SK-N-SH (cell line): ENCODE measurements at regions not wholly inside any gene's neighbourhood (a gene's known extent, or its start where the extent isn't known, plus 50 kb on each side); places are given as distances from the start of the nearest gene placed in this dataset.

Source experiments
- CTCF ChIA-PET: fragments of 300-600, 350-600 bp; formaldehyde crosslinking; extraction: SDS; loops from one replicate; lab custom pipeline; 2021; lab: Yijun Ruan, JAX
- POLR2A ChIA-PET: fragments of 350-600 bp; sonication (Branson Sonifier 250); formaldehyde crosslinking; extraction: SDS; loops from one replicate; lab custom pipeline; 2020; ENCODE audit warnings: antibody characterized with exemption, inconsistent platforms; lab: Yijun Ruan, JAX
- DNase-seq: peaks from one replicate; pipeline ENCODE4 v3.0.0; 2012
- H2AFZ ChIP-seq: fragments of 200-600 bp; sonication (generic); 2 replicates; pipeline ENCODE4 v1.8.1; 2016; ENCODE audit warnings: antibody characterized with exemption, mild to moderate bottlenecking, low read depth
- H3F3A ChIP-seq: fragments of 200-600 bp; sonication (generic); replicated peaks from 2 replicates; pipeline ENCODE3; 2016; ENCODE audit warnings: antibody characterized with exemption, mild to moderate bottlenecking; ENCODE audit not compliant: insufficient read depth
- H3K27ac ChIP-seq, 2 experiments: fragments of 200-500 bp in 1 of 2; fragments of 200-600 bp in 1 of 2; sonication (Bioruptor generic) in 1 of 2; sonication (generic), shearing (Covaris generic) in 1 of 2; 2 replicates each; pipeline versions ENCODE4 v1.5.1 to v1.6.1; 2014 to 2016; ENCODE audit warnings: low read depth in 2 of 2, inconsistent platforms in 1 of 2, low read length in 1 of 2, mild to moderate bottlenecking in 1 of 2, mixed read lengths in 1 of 2
- H3K27me3 ChIP-seq: fragments of 200-600 bp; sonication (generic), shearing (Covaris generic); 2 replicates; pipeline ENCODE4 v1.6.1; 2016; ENCODE audit warnings: mixed run types; ENCODE audit not compliant: insufficient read depth
- H3K36me3 ChIP-seq, 2 experiments: fragments of 200-500 bp in 1 of 2; fragments of 200-600 bp in 1 of 2; sonication (Bioruptor generic) in 1 of 2; sonication (generic) in 1 of 2; replicated peaks in 1 of 2; 2 replicates each; pipeline versions ENCODE3 to v1.5.1; 2014 to 2016; ENCODE audit warnings: low read length in 1 of 2, mild to moderate bottlenecking in 1 of 2; ENCODE audit not compliant: insufficient read depth in 2 of 2, control insufficient read depth in 1 of 2
- H3K4me1 ChIP-seq, 2 experiments: fragments of 200-500 bp in 1 of 2; fragments of 200-600 bp in 1 of 2; sonication (Bioruptor generic) in 1 of 2; sonication (generic), shearing (Covaris generic) in 1 of 2; 2 replicates each; pipeline versions ENCODE4 v1.5.1 to v1.6.1; 2014 to 2016; ENCODE audit warnings: low read depth in 1 of 2, low read length in 1 of 2, mixed run types in 1 of 2; ENCODE audit not compliant: insufficient read depth in 2 of 2, control insufficient read depth in 1 of 2
- H3K4me2 ChIP-seq: fragments of 200-600 bp; sonication (generic), shearing (Covaris generic); 2 replicates; pipeline ENCODE4 v1.6.1; 2017; ENCODE audit warnings: mixed run types
- H3K4me3 ChIP-seq, 2 experiments: fragments of 200-500 bp in 1 of 2; fragments of 200-600 bp in 1 of 2; sonication (Bioruptor generic) in 1 of 2; sonication (generic), shearing (Covaris generic) in 1 of 2; 2 replicates each; pipeline versions ENCODE4 v1.5.1 to v1.8.1; 2014 to 2016; ENCODE audit warnings: low read depth in 2 of 2, inconsistent platforms in 1 of 2, low read length in 1 of 2, mild to moderate bottlenecking in 1 of 2, mixed read lengths in 1 of 2, moderate library complexity in 1 of 2
- H3K79me2 ChIP-seq: fragments of 200-600 bp; sonication (generic); 2 replicates; pipeline ENCODE4 v1.8.1; 2017; ENCODE audit warnings: mild to moderate bottlenecking; ENCODE audit not compliant: insufficient read depth
- H3K9ac ChIP-seq: fragments of 200-600 bp; sonication (generic); 2 replicates; pipeline ENCODE4 v1.6.1; 2017; ENCODE audit warnings: mixed run types
- H3K9me2 ChIP-seq: fragments of 200-600 bp; sonication (generic); 2 replicates; pipeline ENCODE4 v1.6.1; 2017; ENCODE audit warnings: mixed run types
- H3K9me3 ChIP-seq: fragments of 200-600 bp; sonication (generic); 2 replicates; pipeline ENCODE4 v1.6.1; 2017; ENCODE audit warnings: mixed run types, mild to moderate bottlenecking, moderate library complexity
- H4K20me1 ChIP-seq: fragments of 200-600 bp; sonication (generic); 2 replicates; pipeline ENCODE4 v1.6.1; 2017; ENCODE audit warnings: mild to moderate bottlenecking, mixed run types; ENCODE audit not compliant: insufficient read depth
- ELF1 ChIP-seq: IDR thresholded peaks from 2 replicates; pipeline ENCODE4 v1.4.0; 2012
- EP300 ChIP-seq, 2 experiments: IDR thresholded peaks; 2 replicates each; pipeline versions ENCODE4 v1.4.0 to v1.6.1; 2012; ENCODE audit warnings: borderline replicate concordance in 1 of 2, low read depth in 1 of 2, low read length in 1 of 2
- EZH2phosphoT487 ChIP-seq: fragments of 200-600 bp; sonication (generic); IDR thresholded peaks from 2 replicates; pipeline ENCODE4 v1.6.1; 2017; ENCODE audit warnings: low read depth, mixed run types, mild to moderate bottlenecking, antibody characterized with exemption, moderate library complexity, borderline replicate concordance
- FOXM1 ChIP-seq: IDR thresholded peaks from 2 replicates; pipeline ENCODE4 v1.4.0; 2012; ENCODE audit warnings: low read depth, mild to moderate bottlenecking
- GABPA ChIP-seq: IDR thresholded peaks from 2 replicates; pipeline ENCODE4 v1.4.0; 2012; ENCODE audit warnings: low read depth, mild to moderate bottlenecking
- GATA2 ChIP-seq: sonication (generic); formaldehyde crosslinking; IDR thresholded peaks from 2 replicates; pipeline ENCODE4 v1.5.0; 2020; ENCODE audit warnings: mild to moderate bottlenecking, missing genetic modification reagents
- JUND ChIP-seq: IDR thresholded peaks from 2 replicates; pipeline ENCODE4 v1.4.0; 2012
- MEF2A ChIP-seq: IDR thresholded peaks from 2 replicates; pipeline ENCODE4 v1.4.0; 2012; ENCODE audit warnings: low read depth, borderline replicate concordance
- NFIC ChIP-seq: IDR thresholded peaks from 2 replicates; pipeline ENCODE4 v1.4.0; 2012; ENCODE audit warnings: borderline replicate concordance
- NRF1 ChIP-seq: IDR thresholded peaks from 2 replicates; pipeline ENCODE4 v1.6.1; 2012; ENCODE audit warnings: low read depth, mild to moderate bottlenecking, low read length
- POLR2AphosphoS5 ChIP-seq: IDR thresholded peaks from 2 replicates; pipeline ENCODE4 v1.6.1; 2012; ENCODE audit warnings: low read depth, low read length
- RCOR1 ChIP-seq: fragments of 150-350 bp; IDR thresholded peaks from 2 replicates; pipeline ENCODE4 v1.6.1; 2017; ENCODE audit warnings: antibody characterized with exemption, low read length
- RFX5 ChIP-seq: IDR thresholded peaks from 2 replicates; pipeline ENCODE4 v1.6.1; 2012; ENCODE audit warnings: mild to moderate bottlenecking, improper control_type of control experiment, low read length
- RXRA ChIP-seq: IDR thresholded peaks from 2 replicates; pipeline ENCODE4 v1.4.0; 2012; ENCODE audit warnings: low read depth, mild to moderate bottlenecking, borderline replicate concordance
- SMC3 ChIP-seq: IDR thresholded peaks from 2 replicates; pipeline ENCODE4 v1.6.1; 2012; ENCODE audit warnings: low read depth, low read length, improper control_type of control experiment
- TAF1 ChIP-seq: IDR thresholded peaks from 2 replicates; pipeline ENCODE4 v1.6.1; 2012; ENCODE audit warnings: low read depth, mild to moderate bottlenecking, low read length, moderate library complexity, borderline replicate concordance
- TCF12 ChIP-seq: IDR thresholded peaks from 2 replicates; pipeline ENCODE4 v1.4.0; 2012
- TEAD4 ChIP-seq: IDR thresholded peaks from 2 replicates; pipeline ENCODE4 v1.4.0; 2012; ENCODE audit warnings: mild to moderate bottlenecking, borderline replicate concordance; ENCODE audit not compliant: insufficient read depth
- ZBTB33 ChIP-seq: IDR thresholded peaks from 2 replicates; pipeline ENCODE4 v1.4.0; 2012; ENCODE audit warnings: low read depth, borderline replicate concordance
- WGBS: methylation state at CpG from one replicate; pipeline ENCODE4 v1.1.6; 2017; ENCODE audit warnings: low lambda C conversion rate; 5-methylcytosine and 5-hydroxymethylcytosine counted together
- TF ChIP-seq, protein P1 (sequence below): fragments of 150-350 bp; IDR thresholded peaks from 2 replicates; pipeline ENCODE4 v1.6.1; 2016; ENCODE audit warnings: mild to moderate bottlenecking, low read depth, low read length
- TF ChIP-seq, protein P2 (sequence below): IDR thresholded peaks from 2 replicates; pipeline ENCODE4 v1.4.0; 2012; ENCODE audit warnings: low read depth
- TF ChIP-seq, protein P3 (sequence below): fragments of 150-350 bp; IDR thresholded peaks from 2 replicates; pipeline ENCODE4 v1.6.1; 2017; ENCODE audit warnings: antibody characterized with exemption, low read length, low read depth, borderline replicate concordance
- TF ChIP-seq, protein P4 (sequence below): IDR thresholded peaks from 2 replicates; pipeline ENCODE4 v1.4.0; 2012; ENCODE audit warnings: low read depth, borderline replicate concordance

DNA sequence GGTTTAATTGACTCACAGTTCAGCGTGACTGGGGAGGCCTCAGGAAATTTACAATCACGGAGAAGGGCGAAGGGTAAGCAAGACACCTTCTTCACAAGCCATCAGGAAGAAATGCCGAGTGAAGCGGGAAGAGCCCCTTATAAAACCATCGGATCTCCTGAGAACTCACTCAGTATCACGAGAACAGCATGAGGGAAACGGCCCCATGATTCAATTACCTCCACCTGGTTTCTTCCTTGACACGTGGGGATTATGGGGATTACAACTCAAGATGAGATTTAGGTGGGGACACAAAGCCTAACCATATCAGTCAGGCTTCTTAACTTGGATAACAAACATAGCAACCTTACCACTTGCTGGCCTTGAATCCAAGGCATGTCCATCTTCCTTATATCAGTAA is 73.6 kb upstream of the FOXN2 start:
- Histone ChIP-seq H3K9me2 (no peaks in the 10 kb centered on the region), H3K9ac (no peak overlapping the region), H4K20me1 (no peaks in the 10 kb centered on the region), H3K4me1 (no peaks in the 10 kb centered on the region), H2AFZ (no peak overlapping the region), H3K4me3 (no peak overlapping the region), H3F3A (no peaks in the 10 kb centered on the region), H3K27me3 (no peaks in the 10 kb centered on the region), H3K36me3 (no peaks in the 10 kb centered on the region), H3K4me2 (no peak overlapping the region), H3K9me3 (no peaks in the 10 kb centered on the region), H3K79me2 (no peaks in the 10 kb centered on the region), H3K27ac (no peak overlapping the region)
- TF ChIP-seq RCOR1 (no peak), RFX5 (no peak), GABPA (no peak), EP300 (IDR thresholded peaks at IDR 0.05; ENCODE audit: borderline replicate concordance in 1 of 2, low read depth in 1 of 2, low read length in 1 of 2) (no peak)
- ChIA-PET POLR2A (no interaction called here), CTCF (no interaction called here)
- 82% methylated on average over 9 of the region's 9 CpGs for WGBS
- DNase-seq, result no peak

GRCh38 chr2:48247206-48247605 is 67.3 kb upstream of the FOXN2 start:
- WGBS, result 61% methylated on average over 5 of the region's 5 CpGs
- Histone ChIP-seq H3K9me2 (no peaks in the 10 kb centered on the region), H3K27ac (no peak overlapping the region), H3K4me3 (no peak overlapping the region), H3K9me3 (no peaks in the 10 kb centered on the region), H3K4me1 (peaks cover 0 to 9% of the 10 kb centered on the region in 2 experiments; a peak in 3 of 4 replicates), H3K27me3 (no peaks in the 10 kb centered on the region), H2AFZ (no peak overlapping the region), H3K4me2 (no peak overlapping the region), H3K36me3 (no peaks in the 10 kb centered on the region), H3K79me2 (no peaks in the 10 kb centered on the region), H4K20me1 (no peaks in the 10 kb centered on the region), H3K9ac (no peak overlapping the region), H3F3A (peaks cover 7% of the 10 kb centered on the region)
- ChIA-PET CTCF (no interaction called here), POLR2A (no interaction called here)
- TF ChIP-seq MEF2A, result no peak
- TF ChIP-seq, protein P1, sequence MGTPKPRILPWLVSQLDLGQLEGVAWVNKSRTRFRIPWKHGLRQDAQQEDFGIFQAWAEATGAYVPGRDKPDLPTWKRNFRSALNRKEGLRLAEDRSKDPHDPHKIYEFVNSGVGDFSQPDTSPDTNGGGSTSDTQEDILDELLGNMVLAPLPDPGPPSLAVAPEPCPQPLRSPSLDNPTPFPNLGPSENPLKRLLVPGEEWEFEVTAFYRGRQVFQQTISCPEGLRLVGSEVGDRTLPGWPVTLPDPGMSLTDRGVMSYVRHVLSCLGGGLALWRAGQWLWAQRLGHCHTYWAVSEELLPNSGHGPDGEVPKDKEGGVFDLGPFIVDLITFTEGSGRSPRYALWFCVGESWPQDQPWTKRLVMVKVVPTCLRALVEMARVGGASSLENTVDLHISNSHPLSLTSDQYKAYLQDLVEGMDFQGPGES, result no peak
- TF ChIP-seq ELF1, result no peak
- TF ChIP-seq, protein P2, sequence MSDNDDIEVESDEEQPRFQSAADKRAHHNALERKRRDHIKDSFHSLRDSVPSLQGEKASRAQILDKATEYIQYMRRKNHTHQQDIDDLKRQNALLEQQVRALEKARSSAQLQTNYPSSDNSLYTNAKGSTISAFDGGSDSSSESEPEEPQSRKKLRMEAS, result no peak
- no peak for TF ChIP-seq ZBTB33
- TF ChIP-seq TAF1, result no peak
- no peak for TF ChIP-seq NFIC
- no peak for TF ChIP-seq GATA2 (CRISPR knock-in tag)
- TF ChIP-seq RXRA, result no peak
- TF ChIP-seq NRF1, result no peak
- no peak for TF ChIP-seq TEAD4
- no peak for TF ChIP-seq EZH2phosphoT487
- TF ChIP-seq FOXM1, result no peak
- TF ChIP-seq, protein P3, sequence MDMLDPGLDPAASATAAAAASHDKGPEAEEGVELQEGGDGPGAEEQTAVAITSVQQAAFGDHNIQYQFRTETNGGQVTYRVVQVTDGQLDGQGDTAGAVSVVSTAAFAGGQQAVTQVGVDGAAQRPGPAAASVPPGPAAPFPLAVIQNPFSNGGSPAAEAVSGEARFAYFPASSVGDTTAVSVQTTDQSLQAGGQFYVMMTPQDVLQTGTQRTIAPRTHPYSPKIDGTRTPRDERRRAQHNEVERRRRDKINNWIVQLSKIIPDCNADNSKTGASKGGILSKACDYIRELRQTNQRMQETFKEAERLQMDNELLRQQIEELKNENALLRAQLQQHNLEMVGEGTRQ, result no peak
- TF ChIP-seq SMC3, result no peak
- no peak for TF ChIP-seq TCF12
- TF ChIP-seq JUND, result no peak
- TF ChIP-seq, protein P4, sequence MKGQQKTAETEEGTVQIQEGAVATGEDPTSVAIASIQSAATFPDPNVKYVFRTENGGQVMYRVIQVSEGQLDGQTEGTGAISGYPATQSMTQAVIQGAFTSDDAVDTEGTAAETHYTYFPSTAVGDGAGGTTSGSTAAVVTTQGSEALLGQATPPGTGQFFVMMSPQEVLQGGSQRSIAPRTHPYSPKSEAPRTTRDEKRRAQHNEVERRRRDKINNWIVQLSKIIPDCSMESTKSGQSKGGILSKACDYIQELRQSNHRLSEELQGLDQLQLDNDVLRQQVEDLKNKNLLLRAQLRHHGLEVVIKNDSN, result no peak
- no peak for TF ChIP-seq POLR2AphosphoS5
- no peak for DNase-seq
